ENCODE measurements at regions not wholly inside any gene's neighbourhood (a gene's known extent, or its start where the extent isn't known, plus 50 kb on each side); places are given as distances from the start of the nearest gene placed in this dataset.

DNA sequence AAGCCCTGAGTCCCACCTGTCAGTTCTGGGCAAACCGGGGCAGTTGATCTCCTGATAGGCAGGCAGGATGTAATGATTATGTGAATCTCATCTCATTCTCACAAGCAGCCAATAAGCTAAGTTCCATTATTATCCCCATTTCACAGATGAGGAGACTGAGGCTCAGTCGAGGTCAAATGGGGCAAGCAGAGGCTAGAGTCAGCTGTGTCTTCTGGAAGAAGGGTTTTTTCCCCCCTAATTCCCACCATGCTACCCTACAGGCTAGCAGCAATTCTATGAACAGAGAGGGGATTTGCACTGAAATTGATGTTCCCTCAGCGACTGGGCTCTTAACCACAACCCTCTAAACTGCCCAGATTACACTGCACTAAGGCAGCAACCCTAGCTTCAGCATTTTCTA, 93.8 kb upstream of the MAP1LC3B2 start:
- no peak for DNase-seq (ENCODE audit: low read depth)
- TF ChIP-seq, protein P1, sequence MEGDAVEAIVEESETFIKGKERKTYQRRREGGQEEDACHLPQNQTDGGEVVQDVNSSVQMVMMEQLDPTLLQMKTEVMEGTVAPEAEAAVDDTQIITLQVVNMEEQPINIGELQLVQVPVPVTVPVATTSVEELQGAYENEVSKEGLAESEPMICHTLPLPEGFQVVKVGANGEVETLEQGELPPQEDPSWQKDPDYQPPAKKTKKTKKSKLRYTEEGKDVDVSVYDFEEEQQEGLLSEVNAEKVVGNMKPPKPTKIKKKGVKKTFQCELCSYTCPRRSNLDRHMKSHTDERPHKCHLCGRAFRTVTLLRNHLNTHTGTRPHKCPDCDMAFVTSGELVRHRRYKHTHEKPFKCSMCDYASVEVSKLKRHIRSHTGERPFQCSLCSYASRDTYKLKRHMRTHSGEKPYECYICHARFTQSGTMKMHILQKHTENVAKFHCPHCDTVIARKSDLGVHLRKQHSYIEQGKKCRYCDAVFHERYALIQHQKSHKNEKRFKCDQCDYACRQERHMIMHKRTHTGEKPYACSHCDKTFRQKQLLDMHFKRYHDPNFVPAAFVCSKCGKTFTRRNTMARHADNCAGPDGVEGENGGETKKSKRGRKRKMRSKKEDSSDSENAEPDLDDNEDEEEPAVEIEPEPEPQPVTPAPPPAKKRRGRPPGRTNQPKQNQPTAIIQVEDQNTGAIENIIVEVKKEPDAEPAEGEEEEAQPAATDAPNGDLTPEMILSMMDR (IDR thresholded peaks at IDR 0.05; ENCODE audit: control insufficient read depth, extremely low read depth, insufficient read depth) = no peak
- no peak overlapping the region for H3K4me3 ChIP-seq (ENCODE audit: low read depth, low read length)

DNA sequence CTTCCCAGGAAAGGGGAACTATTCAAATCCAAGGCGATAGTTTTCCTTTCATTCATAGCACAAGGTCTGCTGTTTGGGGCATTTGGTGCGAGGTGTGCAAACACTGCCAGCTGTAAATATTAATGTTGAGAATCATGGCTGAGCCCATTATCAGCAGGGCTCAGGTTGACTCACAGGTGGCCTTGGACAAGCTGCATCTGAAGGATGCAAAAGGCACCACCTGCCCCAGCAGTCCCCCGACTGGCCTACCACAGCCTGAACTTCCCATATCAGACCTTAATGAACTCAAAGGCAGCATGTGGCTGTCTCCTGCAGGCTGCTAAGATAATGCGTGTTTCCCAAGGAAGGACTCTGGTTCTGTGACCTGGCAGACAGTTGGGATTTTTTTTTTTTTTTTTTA, 93.3 kb upstream of the MAP1LC3B2 start:
- no peak overlapping the region for H3K4me3 ChIP-seq (ENCODE audit: low read depth, low read length)
- TF ChIP-seq, protein P1 (IDR thresholded peaks at IDR 0.05; ENCODE audit: control insufficient read depth, extremely low read depth, insufficient read depth) = no peak
- no peak for DNase-seq (ENCODE audit: low read depth)

DNA sequence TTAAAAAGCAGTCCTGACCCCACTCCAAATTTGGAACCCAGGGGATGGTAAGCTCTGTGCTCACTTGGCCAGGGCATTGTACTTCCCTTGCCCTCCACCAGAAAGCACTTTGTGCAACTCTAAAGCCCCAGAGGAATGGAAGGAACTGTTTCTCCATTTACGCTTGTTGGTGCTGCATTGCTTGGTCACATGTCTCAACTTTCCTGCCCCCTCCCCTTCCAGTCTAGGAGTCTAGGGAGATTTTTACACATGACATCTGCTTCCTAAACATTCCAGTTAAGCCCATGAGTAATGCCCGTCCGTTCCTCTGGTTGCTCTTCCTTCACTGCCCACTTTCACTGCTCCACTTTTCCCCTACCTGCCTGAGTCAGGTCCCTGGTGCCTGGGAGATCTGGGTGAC, 92.6 kb upstream of the MAP1LC3B2 start:
- H3K4me3 ChIP-seq (ENCODE audit: low read depth, low read length) = no peak overlapping the region
- TF ChIP-seq, protein P1 (IDR thresholded peaks at IDR 0.05; ENCODE audit: control insufficient read depth, extremely low read depth, insufficient read depth) = no peak
- no peak for DNase-seq (ENCODE audit: low read depth)

DNA sequence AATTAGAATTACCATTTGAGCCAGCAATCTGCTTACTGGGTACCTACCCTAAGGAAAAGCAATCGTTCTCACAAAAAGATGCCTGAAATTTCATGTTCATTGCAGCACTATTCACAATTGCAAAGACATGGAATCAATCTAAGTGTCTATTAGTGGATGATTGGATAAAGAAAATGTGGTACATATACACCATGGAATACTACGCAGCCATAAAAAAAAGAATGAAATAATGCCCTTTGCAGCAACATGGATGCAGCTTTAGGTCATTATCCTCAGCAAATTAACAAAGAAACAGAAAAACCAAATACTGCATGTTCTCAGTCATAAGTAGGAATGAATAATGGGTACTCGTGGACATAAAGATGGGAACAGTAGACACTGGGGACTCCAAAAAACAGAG, 89.8 kb upstream of the MAP1LC3B2 start:
- DNase-seq (ENCODE audit: low read depth) = no peak
- no peak overlapping the region for H3K4me3 ChIP-seq (ENCODE audit: low read depth, low read length)
- TF ChIP-seq, protein P1 (IDR thresholded peaks at IDR 0.05; ENCODE audit: control insufficient read depth, extremely low read depth, insufficient read depth) = no peak

DNA sequence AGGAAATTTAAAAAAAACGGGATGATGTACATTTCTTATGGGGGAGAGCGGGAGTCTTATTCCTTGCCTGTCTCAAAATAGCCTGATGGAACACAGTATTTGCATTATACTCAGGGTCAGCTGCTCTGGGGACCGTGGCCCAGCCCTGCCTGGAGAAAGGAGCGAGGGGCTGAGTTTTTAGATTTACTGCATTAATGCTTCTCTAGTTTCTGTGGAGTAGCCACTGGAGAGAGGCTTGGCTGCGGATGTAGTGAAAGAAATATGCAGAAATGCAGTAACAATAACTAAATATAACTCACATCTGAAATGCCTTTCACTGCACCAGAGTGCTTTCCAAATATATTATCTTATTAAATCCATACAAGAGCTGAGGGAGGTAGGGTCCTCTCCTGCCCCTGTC, 87.6 kb upstream of the MAP1LC3B2 start:
- no peak for DNase-seq (ENCODE audit: low read depth)
- TF ChIP-seq, protein P1 (IDR thresholded peaks at IDR 0.05; ENCODE audit: control insufficient read depth, extremely low read depth, insufficient read depth) = no peak
- H3K4me3 ChIP-seq (ENCODE audit: low read depth, low read length) = no peak overlapping the region

DNA sequence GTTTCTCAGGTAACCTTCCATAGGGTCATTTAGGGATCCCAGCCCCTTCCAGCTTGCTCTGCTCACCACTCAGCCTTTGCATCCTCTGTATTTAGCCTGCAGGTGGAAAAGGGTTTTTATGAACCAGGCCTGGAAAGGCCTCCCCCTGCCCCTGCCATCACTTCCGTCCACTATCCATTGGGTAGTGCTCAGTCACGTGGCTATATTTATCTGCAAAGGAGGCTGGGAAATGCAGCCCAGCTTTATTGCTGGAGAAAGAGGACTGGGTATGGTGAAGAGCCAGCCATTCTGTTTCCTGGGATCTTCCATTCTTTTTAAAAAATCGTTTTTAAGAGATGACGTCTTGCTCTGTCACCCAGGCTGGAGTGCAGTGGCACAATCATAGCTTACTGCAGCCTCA, 87.0 kb upstream of the MAP1LC3B2 start:
- DNase-seq (ENCODE audit: low read depth) = no peak
- H3K4me3 ChIP-seq (ENCODE audit: low read depth, low read length) = no peak overlapping the region
- TF ChIP-seq, protein P1 (IDR thresholded peaks at IDR 0.05; ENCODE audit: control insufficient read depth, extremely low read depth, insufficient read depth) = no peak

DNA sequence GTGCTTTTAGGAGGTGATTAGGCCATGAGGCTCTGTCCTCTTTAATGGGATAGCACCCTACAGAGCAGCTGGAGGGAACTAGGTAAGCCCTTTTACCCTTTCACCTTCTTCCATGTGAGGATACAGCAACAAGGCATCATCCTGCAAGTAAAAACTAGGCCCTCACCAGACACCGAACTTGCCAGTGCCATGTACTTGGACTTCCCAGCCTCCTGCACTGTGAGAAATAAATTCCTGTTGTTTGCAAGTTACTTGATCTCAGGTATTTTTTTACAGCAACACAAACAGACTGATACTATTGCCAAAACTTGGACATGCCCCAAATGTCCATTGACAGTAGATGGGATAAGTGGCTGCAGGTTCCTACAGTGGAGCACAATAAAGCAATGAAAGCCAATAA, 85.8 kb upstream of the MAP1LC3B2 start:
- no peak for DNase-seq (ENCODE audit: low read depth)
- TF ChIP-seq, protein P1 (IDR thresholded peaks at IDR 0.05; ENCODE audit: control insufficient read depth, extremely low read depth, insufficient read depth) = no peak
- H3K4me3 ChIP-seq (ENCODE audit: low read depth, low read length) = no peak overlapping the region

All from LNCaP clone FGC (cell line).